Neural crest cell (in vitro differentiated cells): ENCODE measurements at regions not wholly inside any gene's neighbourhood (a gene's known extent, or its start where the extent isn't known, plus 50 kb on each side); places are given as distances from the start of the nearest gene placed in this dataset.
A peak's percentile ranks its signal among the peaks of the same experiment; 100 is the strongest.

Source experiments
- DNase-seq: peaks from one replicate; pipeline ENCODE4 v3.0.0; 2021; ENCODE audit warnings: low read depth, mixed read lengths, low spot score
- H3K27ac Mint-ChIP-seq: one replicate; pipeline ENCODE4 v1.8.0; 2021; ENCODE audit warnings: mild to moderate bottlenecking, mixed read lengths; ENCODE audit not compliant: unreplicated experiment
- H3K27me3 Mint-ChIP-seq: 2 replicates; pipeline ENCODE4 v1.8.0; 2021; ENCODE audit warnings: low read depth, mild to moderate bottlenecking, mixed read lengths
- H3K36me3 Mint-ChIP-seq: 2 replicates; pipeline ENCODE4 v1.8.0; 2021; ENCODE audit warnings: low read depth, mild to moderate bottlenecking, mixed read lengths
- H3K4me1 Mint-ChIP-seq: 2 replicates; pipeline ENCODE4 v1.8.0; 2021; ENCODE audit warnings: mixed read lengths
- H3K4me3 Mint-ChIP-seq: one replicate; pipeline ENCODE4 v1.8.0; 2021; ENCODE audit warnings: mild to moderate bottlenecking, mixed read lengths
- H3K9me3 Mint-ChIP-seq: 2 replicates; pipeline ENCODE4 v1.8.0; 2021; ENCODE audit warnings: mixed read lengths
- TF ChIP-seq, protein P1 (sequence below): fragments of 200-600 bp; sonication (generic); conservative IDR thresholded peaks from 2 replicates; pipeline ENCODE4 v1.5.0; 2021; ENCODE audit warnings: antibody characterized with exemption, mild to moderate bottlenecking

DNA sequence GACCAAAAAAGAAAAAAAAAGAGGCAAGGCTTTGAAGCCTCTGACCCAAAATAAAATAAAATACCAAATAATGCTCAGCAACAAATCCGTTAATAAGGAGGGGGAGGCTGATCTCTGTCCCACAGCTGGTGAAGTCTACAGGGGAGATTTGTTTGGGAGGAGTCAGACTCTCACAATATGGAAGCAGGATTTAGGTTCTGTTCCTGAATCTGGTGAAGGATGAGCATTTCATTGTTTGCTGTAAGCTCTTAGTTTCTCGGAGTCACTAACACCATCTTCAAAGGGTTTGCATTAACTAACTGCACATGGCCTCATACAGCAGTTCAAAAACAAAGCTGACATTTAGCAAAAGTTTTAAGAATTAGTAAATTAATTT lies 339.4 kb upstream of the TNP1 start:
- TF ChIP-seq, protein P1, sequence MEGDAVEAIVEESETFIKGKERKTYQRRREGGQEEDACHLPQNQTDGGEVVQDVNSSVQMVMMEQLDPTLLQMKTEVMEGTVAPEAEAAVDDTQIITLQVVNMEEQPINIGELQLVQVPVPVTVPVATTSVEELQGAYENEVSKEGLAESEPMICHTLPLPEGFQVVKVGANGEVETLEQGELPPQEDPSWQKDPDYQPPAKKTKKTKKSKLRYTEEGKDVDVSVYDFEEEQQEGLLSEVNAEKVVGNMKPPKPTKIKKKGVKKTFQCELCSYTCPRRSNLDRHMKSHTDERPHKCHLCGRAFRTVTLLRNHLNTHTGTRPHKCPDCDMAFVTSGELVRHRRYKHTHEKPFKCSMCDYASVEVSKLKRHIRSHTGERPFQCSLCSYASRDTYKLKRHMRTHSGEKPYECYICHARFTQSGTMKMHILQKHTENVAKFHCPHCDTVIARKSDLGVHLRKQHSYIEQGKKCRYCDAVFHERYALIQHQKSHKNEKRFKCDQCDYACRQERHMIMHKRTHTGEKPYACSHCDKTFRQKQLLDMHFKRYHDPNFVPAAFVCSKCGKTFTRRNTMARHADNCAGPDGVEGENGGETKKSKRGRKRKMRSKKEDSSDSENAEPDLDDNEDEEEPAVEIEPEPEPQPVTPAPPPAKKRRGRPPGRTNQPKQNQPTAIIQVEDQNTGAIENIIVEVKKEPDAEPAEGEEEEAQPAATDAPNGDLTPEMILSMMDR, result no peak
- Mint-ChIP-seq H3K9me3 (peaks cover 15% of the 10 kb centered on the region), H3K27me3 (no peaks in the 10 kb centered on the region), H3K27ac (peak overlapping the region; percentile 85), H3K36me3 (peaks cover 7% of the 10 kb centered on the region), H3K4me1 (peaks cover 29% of the 10 kb centered on the region), H3K4me3 (peak overlapping the region; percentile 24)
- DNase-seq, result no peak

DNA sequence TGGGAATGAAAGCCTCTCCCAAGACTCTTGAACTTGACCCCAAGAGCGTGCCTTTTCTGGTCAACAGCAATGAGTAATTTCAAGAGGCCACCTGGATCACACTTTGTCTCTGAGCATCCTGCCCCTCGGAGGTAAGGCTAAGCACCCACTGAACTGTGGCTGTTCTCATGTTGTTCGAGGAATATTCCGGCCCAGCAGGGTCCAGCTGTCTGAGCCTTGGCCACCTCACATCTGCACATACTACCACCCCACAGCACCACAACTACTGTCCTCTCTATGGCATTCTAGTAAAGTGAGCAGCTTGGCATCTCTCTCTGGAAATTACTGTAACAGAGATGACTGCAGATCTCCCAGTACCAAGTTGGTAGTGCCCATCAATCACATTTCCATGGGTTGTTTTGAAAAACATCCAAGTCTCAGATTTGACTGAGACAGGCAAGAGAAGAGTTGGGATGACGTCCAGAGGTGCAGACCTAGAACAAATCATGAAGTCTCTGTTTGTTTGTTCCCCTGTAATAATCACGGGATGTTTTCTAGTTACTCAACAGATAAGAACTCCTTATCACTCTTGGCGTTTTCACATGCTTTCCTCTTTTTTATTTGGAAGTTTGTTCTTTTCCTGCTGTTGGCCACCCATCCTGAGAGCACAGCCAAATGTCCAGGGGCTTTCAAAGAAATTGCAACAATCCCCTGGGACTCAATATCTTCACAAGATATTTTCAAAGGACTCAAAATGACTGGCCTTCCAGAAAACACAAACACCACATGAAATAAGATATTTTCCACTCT lies 336.0 kb upstream of the TNP1 start:
- H3K27ac Mint-ChIP-seq, result no peak overlapping the region
- no peaks in the 10 kb centered on the region for H3K27me3 Mint-ChIP-seq
- TF ChIP-seq, protein P1, result no peak
- no peak overlapping the region for H3K4me3 Mint-ChIP-seq
- H3K36me3 Mint-ChIP-seq, result no peaks in the 10 kb centered on the region
- peaks cover 34% of the 10 kb centered on the region for H3K4me1 Mint-ChIP-seq
- H3K9me3 Mint-ChIP-seq, result peaks cover 8% of the 10 kb centered on the region
- DNase-seq, result no peak

DNA sequence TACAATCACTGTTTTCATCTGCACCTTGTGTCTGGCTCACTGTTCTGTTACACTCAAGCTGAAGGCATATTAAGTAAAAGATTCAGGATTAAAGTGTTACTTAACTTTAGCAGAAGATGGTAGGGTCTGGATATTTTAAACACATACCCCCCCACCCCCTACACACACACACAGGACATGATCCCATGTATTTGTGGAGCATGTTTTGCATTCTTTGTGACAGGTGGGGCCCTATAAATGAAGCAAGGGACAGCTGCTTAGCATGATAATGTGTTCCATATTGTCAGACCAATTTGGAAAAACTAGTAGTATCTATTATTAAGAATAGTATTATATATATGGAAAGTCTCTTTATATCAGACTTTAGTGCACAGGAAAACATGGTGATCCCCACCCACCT lies 335.2 kb upstream of the TNP1 start:
- no peak for DNase-seq
- Mint-ChIP-seq H3K36me3 (no peaks in the 10 kb centered on the region), H3K27ac (no peak overlapping the region), H3K9me3 (peaks cover 8% of the 10 kb centered on the region), H3K27me3 (no peaks in the 10 kb centered on the region), H3K4me1 (peaks cover 30% of the 10 kb centered on the region), H3K4me3 (no peak overlapping the region)
- TF ChIP-seq, protein P1, result no peak

DNA sequence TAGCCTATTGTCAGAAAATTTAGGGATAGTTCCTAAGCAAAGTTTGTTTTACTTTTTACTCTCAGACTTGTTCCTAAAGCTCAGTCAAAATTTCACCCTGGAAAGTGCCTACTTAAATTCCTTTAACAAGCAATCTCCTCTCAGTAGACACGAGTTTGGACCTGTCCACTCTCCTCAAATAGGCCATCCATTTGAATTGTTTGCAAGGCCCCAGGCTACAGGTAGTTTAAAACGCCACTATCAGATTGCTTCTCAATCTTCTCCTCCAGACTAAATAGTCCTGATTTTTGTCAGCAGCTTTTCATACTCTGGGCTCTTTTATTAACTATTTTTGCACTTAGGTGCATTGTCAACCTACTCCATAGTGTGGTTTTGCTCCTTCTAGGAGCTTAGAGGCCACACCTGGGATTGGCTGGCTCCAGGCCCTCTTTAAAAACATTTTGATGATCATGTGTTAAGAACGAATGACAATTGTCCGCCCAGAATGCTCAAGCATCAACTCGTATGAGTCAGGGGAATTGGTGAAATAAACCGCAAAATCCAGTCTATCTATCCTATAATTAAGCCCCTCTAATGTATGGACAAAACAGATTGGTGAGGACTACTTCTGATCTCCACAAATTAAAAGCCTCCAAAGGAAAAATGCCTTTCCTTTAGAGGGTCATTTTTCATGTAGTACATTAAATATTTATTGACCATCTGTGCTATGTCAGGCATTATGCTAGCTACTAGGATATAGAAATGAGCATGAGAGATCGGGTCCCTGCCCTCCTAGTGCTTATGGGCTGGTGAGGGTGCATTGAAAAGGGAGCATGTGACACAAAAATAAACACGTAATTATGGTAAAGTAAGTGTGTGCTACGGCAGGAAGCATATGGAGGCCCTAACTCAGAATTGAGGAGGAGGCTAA lies 333.8 kb upstream of the TNP1 start:
- H3K4me3 Mint-ChIP-seq, result no peak overlapping the region
- peaks cover 22% of the 10 kb centered on the region for H3K4me1 Mint-ChIP-seq

DNA sequence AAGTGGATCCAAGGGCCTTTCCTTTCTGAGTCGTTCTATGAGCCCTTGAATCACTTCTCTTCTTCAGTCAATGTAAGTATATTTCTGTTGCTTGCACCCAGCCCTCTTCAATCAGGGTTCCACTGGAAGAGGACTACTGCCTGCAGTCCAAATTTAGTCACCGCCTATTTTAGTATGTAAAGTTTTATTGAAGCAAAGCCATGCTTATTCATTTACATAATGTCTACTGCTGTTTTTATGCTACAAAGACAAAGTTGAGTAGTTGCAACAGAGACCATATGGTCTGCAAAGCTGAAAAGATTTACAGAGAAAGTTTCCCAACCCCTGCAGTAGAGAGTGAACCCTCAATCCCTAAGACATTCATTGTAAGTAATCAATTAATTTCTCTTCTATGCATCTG lies 332.5 kb upstream of the TNP1 start:
- Mint-ChIP-seq H3K27me3 (no peaks in the 10 kb centered on the region), H3K36me3 (no peaks in the 10 kb centered on the region), H3K9me3 (peaks cover 4% of the 10 kb centered on the region), H3K27ac (no peak overlapping the region), H3K4me3 (no peak overlapping the region), H3K4me1 (peaks cover 18% of the 10 kb centered on the region)
- no peak for DNase-seq
- TF ChIP-seq, protein P1, result no peak

More for the DNA sequence above, 333.8 kb upstream of the TNP1 start:
- Mint-ChIP-seq H3K36me3 (no peaks in the 10 kb centered on the region), H3K9me3 (peaks cover 4% of the 10 kb centered on the region), H3K27me3 (no peaks in the 10 kb centered on the region), H3K27ac (no peak overlapping the region)
- no peak for DNase-seq
- TF ChIP-seq, protein P1, result no peak
